Left colon (tissue), 2 donors: ENCODE measurements at regions not wholly inside any gene's neighbourhood (a gene's known extent, or its start where the extent isn't known, plus 50 kb on each side); places are given as distances from the start of the nearest gene placed in this dataset.
"Not testable (repeated sequence)": the region's sequence is repeated elsewhere in the genome, so short reads cannot be mapped to it uniquely, and the experiment has no call there.

ENCODE experiments used
- ATAC-seq: fragments of 200-7000 bp; cut with Tn5 transposase; one replicate; pipeline ENCODE4 v1.9.1; 2020; ENCODE audit warnings: mild to moderate bottlenecking, moderate library complexity
- DNase-seq, 2 donors: peaks; one replicate each; pipeline ENCODE4 v3.0.0-alpha.2; 2020
- intact Hi-C, 2 donors: fragments of 100-400 bp; cut with DNase I in 1 of 2; cut with micrococcal nuclease in 1 of 2; formaldehyde crosslinking; loops; one replicate each; pipeline versions ENCODE4 v1.11.2 to v1.14.0; 2022; cut with DNase I, micrococcal nuclease
- donor health status: DM: no; HTN: no; CAD: no.
- donor health status: DM: yes; HTN: yes; CAD: no.

DNA sequence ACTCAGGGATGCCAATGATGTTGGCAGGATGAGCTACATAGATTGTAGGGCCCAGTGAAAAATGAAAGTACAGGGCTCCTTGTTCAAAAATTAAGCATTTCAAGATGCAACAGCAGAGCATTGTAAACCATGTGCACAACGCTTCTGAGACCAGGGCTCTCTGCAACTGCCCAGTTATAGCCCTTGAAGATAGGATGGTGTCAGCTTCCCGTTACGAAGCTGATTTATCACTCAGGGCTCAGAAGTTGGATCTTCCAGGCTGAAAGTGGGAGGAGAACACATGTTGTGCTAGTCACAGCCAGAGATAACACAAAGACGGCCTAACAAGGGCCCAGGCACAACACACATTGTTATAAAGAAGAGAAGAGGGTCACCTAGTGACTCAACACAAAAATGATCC, 466.7 kb downstream of the TUBA3C start:
- DNase-seq (no peak), ATAC-seq (no peak)
- intact Hi-C loops, result no loop called here

DNA sequence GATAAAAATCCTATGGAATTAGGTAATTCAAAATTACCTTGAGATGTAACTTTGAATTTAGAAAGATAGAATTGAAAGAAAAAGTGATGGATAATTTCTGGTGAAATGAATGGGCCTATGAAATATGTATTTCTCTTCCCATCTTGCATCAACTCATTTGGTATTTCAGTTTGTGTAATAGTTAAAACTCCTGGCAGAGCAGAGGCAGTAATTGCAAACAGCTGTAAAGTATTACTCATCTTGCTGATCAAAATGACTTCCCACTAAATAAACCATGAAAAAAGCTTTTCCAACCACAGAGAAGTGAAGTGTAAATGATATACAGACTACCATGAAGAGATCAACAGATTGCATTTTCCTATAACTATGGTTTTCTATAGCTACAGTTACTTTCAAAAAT, 471.0 kb downstream of the TUBA3C start:
- DNase-seq, ATAC-seq, intact Hi-C loops: not testable (repeated sequence)

DNA sequence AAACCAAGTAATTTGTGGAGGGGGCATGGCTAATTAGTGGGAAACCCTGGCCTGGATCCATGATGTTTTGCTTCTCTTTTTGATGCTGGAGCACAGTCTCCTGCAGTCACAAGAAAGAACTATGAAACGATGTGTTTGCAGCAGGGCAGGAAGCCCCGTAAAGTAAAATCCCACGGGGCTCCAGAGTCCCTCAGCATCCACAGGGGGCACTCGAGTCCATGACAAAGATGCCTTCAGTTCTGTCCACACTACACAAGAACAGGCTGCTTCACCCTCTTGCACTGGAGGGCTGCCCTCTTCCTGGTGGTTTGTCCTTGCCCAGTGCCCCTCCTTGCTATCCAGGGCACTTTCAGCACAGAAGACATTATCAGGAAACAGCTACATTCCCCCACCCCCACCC, 475.1 kb downstream of the TUBA3C start:
- ATAC-seq, result not testable (repeated sequence)

DNA sequence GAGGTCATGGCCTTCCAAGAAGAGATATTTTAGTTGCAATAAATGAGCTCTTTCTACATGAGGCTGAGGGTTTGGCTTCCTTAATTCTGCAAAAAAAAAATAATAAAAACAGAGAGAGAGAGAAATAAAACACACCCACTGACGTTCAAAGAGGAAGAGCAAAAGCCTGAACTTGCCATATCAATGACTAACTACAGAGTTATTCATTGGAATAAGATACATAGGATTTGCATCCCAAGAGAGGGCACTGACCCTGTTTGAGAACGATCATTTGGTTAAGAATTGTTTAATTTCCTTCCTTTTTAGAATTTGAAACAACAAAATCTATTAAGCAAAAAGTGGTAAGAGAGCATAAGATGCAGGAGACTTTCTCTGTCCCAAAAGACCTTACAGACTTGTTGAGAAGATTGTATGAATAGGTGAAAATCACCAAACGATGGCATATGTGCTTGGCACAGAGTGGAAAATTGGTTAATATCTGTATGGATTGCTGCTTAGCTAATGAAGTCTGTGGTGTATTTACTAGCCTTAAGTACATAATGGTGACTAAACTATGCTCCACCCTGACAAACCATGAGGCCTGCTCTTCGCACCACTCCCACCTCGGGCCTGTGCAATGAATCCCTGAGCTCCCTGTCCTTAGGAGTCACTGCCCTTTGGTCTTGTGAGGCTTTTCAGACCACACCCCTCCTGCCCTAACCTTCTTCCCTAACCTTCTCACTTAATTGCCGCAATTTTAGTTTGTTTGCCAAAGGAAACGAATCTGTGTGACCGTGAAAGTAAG, 479.0 kb downstream of the TUBA3C start:
- ATAC-seq, result peak; percentile 58
- DNase-seq, intact Hi-C loops: not testable (repeated sequence)

More for the DNA sequence above, 475.1 kb downstream of the TUBA3C start:
- DNase-seq, intact Hi-C loops: not testable (repeated sequence)

DNA sequence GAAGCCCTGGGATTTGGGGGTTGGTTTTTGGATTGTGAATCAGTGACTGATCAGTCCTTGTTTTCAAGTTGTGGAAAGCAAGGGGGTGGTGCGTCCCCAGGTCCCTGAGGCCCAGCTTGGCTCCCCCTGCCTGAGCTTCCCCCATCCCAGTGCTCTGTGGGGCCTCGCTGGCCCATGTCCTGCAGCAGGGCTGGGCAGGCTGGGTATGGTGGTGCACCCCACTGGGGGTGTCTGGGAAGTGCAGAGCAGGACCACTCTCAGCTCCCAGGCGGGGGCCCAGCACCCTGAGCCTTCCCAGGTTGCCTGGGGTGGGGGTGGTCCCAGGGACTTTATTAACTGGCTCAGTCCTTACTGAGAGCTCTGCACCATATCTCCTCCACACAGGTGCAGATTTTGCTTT, 483.3 kb downstream of the TUBA3C start:
- ATAC-seq, DNase-seq, intact Hi-C loops: not testable (repeated sequence)

DNA sequence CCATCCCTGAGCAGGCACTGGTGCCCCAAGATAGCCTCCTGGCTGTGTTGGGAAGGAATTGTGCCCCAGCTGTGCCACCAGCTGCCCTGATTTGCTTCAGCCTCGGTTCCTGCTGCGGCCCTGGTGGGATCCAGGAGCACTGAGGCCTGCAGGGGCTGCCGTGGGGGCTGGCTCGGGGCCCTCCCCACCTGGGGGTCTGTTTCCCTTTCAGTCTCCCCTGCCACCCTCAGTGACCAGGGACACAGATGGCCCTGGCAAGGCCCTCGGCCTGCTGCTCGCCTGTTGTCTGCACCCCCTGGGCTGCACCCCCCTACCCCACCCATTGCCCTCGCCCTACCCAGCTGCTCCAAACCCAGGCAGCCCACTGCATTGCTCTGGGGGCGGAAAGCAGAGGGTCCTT, 483.8 kb downstream of the TUBA3C start:
- ATAC-seq, DNase-seq, intact Hi-C loops: not testable (repeated sequence)

DNA sequence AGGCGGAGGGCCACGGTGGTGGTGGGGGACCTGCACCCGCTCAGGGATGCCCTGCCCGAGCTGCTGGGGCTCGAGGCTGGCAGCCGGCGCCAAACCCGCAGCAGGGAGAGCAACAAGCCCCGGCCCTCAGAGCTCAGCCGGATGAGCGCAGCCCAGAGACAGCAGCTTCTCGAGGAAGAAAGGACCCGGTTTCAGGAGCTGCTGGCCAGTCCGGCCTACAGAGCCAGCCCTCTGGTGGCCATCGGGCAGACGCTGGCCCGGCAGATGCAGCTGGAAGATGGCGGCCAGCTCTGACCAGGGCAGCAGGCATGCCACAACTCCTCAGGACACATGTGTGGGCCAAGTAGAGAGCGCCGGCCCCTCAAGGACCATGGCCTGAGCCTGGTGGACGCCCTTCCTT, 484.4 kb downstream of the TUBA3C start:
- ATAC-seq, DNase-seq, intact Hi-C loops: not testable (repeated sequence)

DNA sequence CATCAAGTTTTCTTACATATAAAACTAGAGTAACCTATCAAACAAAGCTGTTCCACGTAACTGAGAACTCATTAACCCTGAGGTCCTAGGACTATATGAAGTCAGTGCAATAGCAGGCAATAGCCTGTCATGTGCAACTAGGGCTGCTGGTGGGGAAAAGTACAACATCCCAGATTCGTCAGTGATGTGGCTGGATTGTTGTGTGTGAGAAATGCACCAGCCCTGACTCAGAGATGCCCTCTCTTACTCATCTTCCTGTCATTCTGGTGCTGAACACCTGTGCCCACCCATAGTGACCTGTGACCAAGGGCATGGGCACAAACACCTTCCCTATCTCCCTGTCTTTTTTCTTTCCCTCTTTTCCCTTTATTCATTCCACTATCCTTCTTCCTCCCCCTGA, 504.2 kb downstream of the TUBA3C start:
- ATAC-seq, intact Hi-C loops, DNase-seq: not testable (repeated sequence)

DNA sequence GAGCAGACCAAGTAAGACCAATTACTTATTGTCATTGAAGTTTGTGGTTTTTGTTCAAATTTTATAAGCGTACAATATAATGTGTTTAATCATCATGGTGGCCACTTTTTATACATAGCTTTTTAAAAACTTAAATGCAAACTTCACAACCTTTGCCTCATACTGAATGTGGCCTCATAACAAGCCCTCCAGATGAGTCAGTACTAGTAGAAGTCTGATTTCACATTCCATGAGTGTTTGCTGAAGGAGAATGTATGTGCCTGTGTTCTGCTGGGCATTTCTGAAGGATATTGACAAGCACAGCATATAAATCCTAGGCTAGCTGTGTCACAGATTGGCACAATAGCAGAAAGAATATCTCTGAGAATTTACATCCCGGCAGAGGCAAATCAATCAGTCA, 506.4 kb downstream of the TUBA3C start:
- DNase-seq, intact Hi-C loops, ATAC-seq: not testable (repeated sequence)

DNA sequence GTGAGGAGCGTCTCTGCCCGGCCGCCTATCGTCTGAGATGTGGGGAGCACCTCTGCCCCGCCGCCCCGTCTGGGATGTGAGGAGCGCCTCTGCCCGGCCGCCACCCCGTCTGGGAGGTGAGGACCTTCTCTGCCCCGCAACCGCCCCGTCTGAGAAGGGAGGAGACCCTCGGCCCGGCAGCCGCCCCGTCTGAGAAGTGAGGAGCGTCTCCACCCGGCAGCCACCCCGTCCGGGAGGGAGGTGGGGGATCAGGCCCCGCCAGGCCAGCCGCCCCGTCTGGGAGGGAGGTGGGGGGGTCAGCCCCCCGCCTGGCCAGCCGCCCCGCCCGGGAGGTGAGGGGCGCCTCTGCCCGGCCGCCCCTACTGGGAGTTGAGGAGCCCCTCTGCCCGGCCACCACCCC, 507.8 kb downstream of the TUBA3C start:
- ATAC-seq, DNase-seq, intact Hi-C loops: not testable (repeated sequence)

DNA sequence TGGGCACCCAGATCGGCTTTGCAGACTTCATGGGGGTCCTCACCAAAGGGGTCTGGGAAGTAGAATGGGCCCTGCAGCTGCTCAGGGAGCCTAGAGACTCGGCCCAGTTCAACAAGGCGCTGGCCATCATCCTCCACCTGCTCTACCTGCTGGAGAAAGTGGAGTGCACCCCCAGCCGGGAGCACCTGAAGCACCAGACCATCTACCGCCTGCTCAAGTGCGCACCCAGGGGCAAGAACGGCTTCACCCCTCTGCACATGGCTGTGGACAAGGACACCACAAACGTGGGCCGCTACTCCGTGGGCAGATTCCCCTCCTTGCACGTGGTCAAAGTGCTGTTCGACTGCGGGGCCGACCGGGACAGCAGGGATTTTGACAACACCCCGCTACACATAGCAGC, 515.0 kb downstream of the TUBA3C start:
- ATAC-seq, DNase-seq, intact Hi-C loops: not testable (repeated sequence)

DNA sequence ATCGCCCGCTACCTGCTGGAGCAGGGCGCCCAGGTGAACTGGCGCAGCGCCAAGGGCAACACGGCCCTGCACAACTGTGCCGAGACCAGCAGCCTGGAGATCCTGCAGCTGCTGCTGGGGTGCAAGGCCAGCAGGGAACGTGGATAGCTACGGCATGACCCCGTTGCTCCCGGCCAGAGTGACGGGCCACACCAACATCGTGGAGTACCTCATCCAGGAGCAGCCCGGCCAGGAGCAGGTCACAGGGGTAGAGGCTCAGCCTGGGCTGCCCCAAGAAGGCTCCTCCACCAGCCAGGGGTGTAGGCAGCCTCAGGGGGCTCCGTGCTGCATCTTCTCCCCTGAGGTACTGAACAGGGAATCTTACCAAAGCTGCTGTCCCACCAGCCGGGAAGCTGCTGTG, 515.9 kb downstream of the TUBA3C start:
- DNase-seq, ATAC-seq, intact Hi-C loops: not testable (repeated sequence)

DNA sequence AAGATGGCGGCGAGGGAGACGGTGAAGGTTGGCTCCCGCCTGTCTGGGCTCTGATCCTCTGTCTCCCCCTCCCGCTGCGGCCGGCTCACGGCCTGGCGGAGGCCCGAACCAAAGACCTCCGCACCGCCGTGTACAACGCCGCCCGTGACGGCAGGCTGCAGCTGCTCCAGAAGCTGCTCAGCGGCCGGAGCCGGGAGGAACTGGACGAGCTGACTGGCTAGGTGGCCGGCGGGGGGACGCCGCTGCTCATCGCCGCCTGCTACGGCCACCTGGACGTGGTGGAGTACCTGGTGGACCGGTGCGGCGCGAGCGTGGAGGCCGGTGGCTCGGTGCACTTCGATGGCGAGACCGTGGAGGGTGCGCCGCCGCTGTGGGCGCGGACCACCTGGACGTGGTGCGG, 516.5 kb downstream of the TUBA3C start:
- DNase-seq, intact Hi-C loops, ATAC-seq: not testable (repeated sequence)

DNA sequence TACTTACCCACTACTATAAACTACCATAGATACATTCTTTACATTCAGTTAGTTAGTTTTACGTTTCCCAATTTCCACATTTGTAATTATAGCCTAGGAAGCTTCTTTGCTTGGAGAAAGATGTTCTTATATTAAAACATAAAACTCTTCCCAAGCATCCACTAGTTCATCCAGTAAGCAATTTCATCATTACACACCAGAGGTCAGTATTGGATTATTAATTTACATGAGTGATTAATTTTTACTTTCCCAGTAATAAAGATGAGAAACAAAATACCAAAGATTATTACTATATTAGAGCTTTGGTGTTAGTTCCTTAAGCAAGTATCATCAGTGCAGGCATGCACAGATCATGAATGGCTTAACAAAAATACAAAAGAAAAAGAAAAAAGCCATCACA, 518.4 kb downstream of the TUBA3C start:
- DNase-seq, ATAC-seq, intact Hi-C loops: not testable (repeated sequence)

DNA sequence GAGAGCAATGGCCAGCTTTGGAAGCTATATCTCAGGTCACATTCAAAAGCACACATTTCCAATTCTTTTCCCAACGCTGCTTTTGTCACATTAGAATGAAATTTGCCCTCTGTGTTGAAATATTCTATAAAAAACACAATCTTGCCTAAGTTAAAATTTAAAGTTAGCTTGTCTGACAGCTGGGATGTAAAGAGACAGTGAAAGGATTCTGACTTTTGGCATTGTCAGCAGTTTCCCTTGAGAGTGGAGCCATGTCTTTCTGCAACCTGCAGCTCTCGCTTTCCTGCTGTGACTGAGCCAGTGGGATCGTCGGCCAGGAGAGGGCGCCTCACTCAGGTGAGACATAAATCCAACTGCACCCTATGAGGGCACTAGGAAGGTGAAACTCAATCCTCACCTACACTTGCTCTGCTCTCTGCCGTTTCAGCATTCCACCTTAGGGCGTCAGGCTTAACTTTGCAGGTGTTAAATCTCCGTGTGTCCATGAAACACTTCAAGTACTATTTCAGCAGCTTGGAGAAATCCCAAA, 537.9 kb downstream of the TUBA3C start:
- DNase-seq, result peak in 1 of 2 donors; percentile 8
- intact Hi-C loops, ATAC-seq: not testable (repeated sequence)

DNA sequence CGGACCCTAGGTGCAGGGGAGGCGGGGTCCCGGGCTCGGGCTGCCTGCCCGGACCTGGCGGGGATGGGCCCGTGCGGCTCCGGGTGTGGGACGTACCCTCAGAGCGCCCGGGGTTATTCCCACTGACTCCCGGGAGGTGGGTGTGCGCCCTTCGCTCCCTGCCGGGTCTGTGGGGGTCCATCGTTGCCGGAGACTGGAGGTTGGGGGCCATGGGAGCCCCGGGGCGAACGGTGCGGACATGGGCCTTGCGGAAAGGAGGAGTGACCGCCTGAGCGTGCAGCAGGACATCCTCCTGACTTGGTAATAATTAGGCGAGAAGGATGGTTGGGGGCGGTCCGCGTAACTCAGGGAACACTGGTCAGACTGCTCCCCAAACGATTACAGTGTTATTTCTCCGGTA, 552.7 kb downstream of the TUBA3C start:
- DNase-seq, ATAC-seq, intact Hi-C loops: not testable (repeated sequence)

DNA sequence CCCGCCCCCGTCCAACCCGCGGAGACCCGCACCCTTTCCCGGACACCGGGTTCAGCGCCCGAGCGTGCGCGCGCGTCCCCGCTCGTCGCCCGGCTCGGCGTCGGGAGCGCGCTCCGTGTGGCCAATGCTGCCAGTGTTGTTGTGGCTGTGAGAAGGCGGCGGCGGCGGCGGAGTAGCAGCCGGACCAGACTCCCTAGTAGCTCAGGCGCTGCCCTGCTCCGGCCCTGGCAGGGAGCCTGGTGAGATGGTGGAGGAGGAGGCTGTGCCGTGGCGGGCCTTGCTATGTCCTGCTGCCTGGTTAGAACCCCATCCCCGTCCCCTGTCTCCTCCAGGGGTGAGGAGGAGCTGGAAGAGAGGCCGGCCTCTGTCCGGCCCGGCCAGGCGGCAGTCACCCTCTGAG, 553.2 kb downstream of the TUBA3C start:
- DNase-seq (no peak), ATAC-seq (no peak)
- intact Hi-C loops, result no loop called here

DNA sequence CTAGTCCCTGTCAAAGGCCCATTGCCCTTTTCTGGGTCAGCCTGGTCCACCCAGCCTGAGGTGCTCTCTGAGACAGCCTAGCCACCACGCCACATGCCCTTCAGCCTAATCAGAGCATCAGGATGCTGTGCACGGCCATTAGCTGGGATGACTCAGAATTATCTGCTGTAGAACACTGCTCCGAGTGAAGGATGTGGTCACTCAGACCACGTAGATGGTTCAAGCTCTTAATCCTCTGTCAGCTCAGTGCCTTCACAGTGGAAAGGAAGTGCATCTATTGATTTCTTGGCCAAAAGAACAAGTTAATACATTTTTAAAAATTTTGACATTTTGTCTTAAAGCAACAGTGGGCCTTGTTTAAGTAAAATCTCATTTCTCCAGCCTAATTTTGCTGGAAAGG, 557.6 kb downstream of the TUBA3C start:
- ATAC-seq, DNase-seq, intact Hi-C loops: not testable (repeated sequence)

DNA sequence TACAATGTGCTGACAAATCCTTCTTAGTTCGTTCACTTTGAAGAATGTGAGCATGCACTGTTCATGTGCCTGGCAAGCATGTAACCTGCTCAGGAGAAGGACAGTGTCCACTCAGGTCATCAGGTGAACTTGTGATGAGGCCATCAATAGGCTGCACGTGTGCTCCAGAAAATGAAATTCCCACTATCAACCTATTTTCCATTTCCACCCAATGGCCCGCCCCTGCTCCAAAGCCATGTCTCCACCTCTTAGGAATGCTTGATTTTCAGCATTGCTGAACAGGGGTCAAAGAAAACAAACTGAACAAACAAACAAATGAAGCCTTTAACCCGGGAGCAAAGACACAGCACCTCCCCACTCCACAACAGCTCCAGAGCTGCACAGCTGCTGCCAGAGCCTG, 563.2 kb downstream of the TUBA3C start:
- ATAC-seq, intact Hi-C loops, DNase-seq: not testable (repeated sequence)

DNA sequence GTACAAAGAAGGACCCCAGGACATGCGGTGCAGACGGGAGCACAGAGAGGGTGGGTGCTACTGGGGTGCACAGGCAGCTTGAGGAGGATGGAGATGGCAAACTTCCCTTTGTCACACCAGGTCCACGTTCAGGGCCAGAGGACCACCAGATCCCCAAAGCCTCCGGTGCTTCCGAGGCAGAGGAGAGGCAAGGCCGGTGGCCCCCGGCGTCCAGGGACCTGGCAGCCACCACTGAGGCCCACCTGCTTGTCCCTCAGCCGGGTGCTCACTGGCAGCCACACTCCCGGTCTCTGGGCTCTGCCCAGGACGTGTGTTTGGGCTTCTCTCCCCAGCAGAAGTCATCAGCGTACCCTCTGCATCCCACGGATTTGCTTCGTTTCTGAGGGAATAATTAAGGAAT, 571.1 kb downstream of the TUBA3C start:
- intact Hi-C loops, ATAC-seq: not testable (repeated sequence)

More for the DNA sequence above, 571.1 kb downstream of the TUBA3C start:
- DNase-seq, result not testable (repeated sequence)
